HepG2 (cell line): ENCODE measurements at regions not wholly inside any gene's neighbourhood (a gene's known extent, or its start where the extent isn't known, plus 50 kb on each side); places are given as distances from the start of the nearest gene placed in this dataset.

Experiments used
- CTCF ChIP-seq: sonication (generic); formaldehyde crosslinking; IDR thresholded peaks from 2 replicates; pipeline ENCODE4 v1.5.0; 2020; ENCODE audit warnings: mild to moderate bottlenecking, missing genetic modification reagents, moderate library complexity
- ETV6 ChIP-seq: sonication (generic); formaldehyde crosslinking; conservative IDR thresholded peaks from 2 replicates; pipeline ENCODE4 v1.4.0; 2020; ENCODE audit warnings: missing genetic modification reagents
- KAT7 ChIP-seq: IDR thresholded peaks from 2 replicates; pipeline ENCODE4 v1.6.1; 2018; ENCODE audit warnings: borderline replicate concordance, missing compliant biosample characterization
- MAF1 ChIP-seq: sonication (generic); formaldehyde crosslinking; IDR thresholded peaks from 2 replicates; pipeline ENCODE4 v1.5.0; 2020; ENCODE audit warnings: missing genetic modification reagents, borderline replicate concordance
- MED1 ChIP-seq: sonication (generic); formaldehyde crosslinking; IDR thresholded peaks from 2 replicates; pipeline ENCODE4 v1.4.0; 2020; ENCODE audit warnings: missing genetic modification reagents
- NFE2L1 ChIP-seq: sonication (generic); formaldehyde crosslinking; IDR thresholded peaks from 2 replicates; pipeline ENCODE4 v1.4.0; 2020; ENCODE audit warnings: missing genetic modification reagents, mild to moderate bottlenecking, borderline replicate concordance
- PAF1 ChIP-seq: IDR thresholded peaks from 2 replicates; pipeline ENCODE4 v1.6.1; 2016; ENCODE audit warnings: missing genetic modification reagents, missing compliant biosample characterization
- PHF20 ChIP-seq: sonication (generic); formaldehyde crosslinking; IDR thresholded peaks from 2 replicates; pipeline ENCODE4 v1.5.0; 2020; ENCODE audit warnings: mild to moderate bottlenecking, missing genetic modification reagents
- XBP1 ChIP-seq: sonication (generic); formaldehyde crosslinking; IDR thresholded peaks from 2 replicates; pipeline ENCODE4 v1.5.0; 2020; ENCODE audit warnings: missing genetic modification reagents
- ZNF510 ChIP-seq: sonication (generic); formaldehyde crosslinking; IDR thresholded peaks from 2 replicates; pipeline ENCODE4 v1.4.0; 2020; ENCODE audit warnings: low read depth, mild to moderate bottlenecking, missing genetic modification reagents
- ZNF788 ChIP-seq: sonication (generic); formaldehyde crosslinking; IDR thresholded peaks from 2 replicates; pipeline ENCODE4 v1.5.0; 2020; ENCODE audit warnings: mild to moderate bottlenecking, missing genetic modification reagents, borderline replicate concordance

- TF ChIP-seq XBP1 (CRISPR knock-in tag) (no peak), PAF1 (CRISPR knock-in tag) (no peak), PHF20 (CRISPR knock-in tag) (no peak), CTCF (CRISPR knock-in tag) (no peak), MAF1 (CRISPR knock-in tag) (no peak), NFE2L1 (CRISPR knock-in tag) (no peak), KAT7 (CRISPR knock-in tag) (no peak), ZNF788 (CRISPR knock-in tag) (no peak), ETV6 (CRISPR knock-in tag) (no peak), MED1 (CRISPR knock-in tag) (no peak), ZNF510 (CRISPR knock-in tag) (no peak)
Measured at GRCh38 chr2:2523461-2524347, 192.6 kb upstream of the MYT1L start.
